ENCODE measurements at regions not wholly inside any gene's neighbourhood (a gene's known extent, or its start where the extent isn't known, plus 50 kb on each side); places are given as distances from the start of the nearest gene placed in this dataset.

GRCh38 chr14:22233377-22233776 is 355.6 kb downstream of the DAD1 start:
- no peak for ATAC-seq
- TF ChIP-seq ARNTL (CRISPR knock-in tag; IDR thresholded peaks at IDR 0.05; ENCODE audit: borderline replicate concordance, low read depth) (no peak), TOX (CRISPR knock-in tag; IDR thresholded peaks at IDR 0.05; ENCODE audit: borderline replicate concordance) (no peak), ESRRG (CRISPR knock-in tag; IDR thresholded peaks at IDR 0.05) (no peak), OSR1 (CRISPR knock-in tag; IDR thresholded peaks at IDR 0.05) (no peak), PPARA (CRISPR knock-in tag; IDR thresholded peaks at IDR 0.05; ENCODE audit: borderline replicate concordance) (no peak), ZNF70 (CRISPR knock-in tag; IDR thresholded peaks at IDR 0.05) (no peak), ZNF8 (CRISPR knock-in tag; IDR thresholded peaks at IDR 0.05) (no peak), RARB (CRISPR knock-in tag; IDR thresholded peaks at IDR 0.05) (no peak), CSDC2 (CRISPR knock-in tag; IDR thresholded peaks at IDR 0.05) (no peak), CREB5 (CRISPR knock-in tag; IDR thresholded peaks at IDR 0.05; ENCODE audit: low read depth) (no peak)
- TF ChIP-seq, protein P1, sequence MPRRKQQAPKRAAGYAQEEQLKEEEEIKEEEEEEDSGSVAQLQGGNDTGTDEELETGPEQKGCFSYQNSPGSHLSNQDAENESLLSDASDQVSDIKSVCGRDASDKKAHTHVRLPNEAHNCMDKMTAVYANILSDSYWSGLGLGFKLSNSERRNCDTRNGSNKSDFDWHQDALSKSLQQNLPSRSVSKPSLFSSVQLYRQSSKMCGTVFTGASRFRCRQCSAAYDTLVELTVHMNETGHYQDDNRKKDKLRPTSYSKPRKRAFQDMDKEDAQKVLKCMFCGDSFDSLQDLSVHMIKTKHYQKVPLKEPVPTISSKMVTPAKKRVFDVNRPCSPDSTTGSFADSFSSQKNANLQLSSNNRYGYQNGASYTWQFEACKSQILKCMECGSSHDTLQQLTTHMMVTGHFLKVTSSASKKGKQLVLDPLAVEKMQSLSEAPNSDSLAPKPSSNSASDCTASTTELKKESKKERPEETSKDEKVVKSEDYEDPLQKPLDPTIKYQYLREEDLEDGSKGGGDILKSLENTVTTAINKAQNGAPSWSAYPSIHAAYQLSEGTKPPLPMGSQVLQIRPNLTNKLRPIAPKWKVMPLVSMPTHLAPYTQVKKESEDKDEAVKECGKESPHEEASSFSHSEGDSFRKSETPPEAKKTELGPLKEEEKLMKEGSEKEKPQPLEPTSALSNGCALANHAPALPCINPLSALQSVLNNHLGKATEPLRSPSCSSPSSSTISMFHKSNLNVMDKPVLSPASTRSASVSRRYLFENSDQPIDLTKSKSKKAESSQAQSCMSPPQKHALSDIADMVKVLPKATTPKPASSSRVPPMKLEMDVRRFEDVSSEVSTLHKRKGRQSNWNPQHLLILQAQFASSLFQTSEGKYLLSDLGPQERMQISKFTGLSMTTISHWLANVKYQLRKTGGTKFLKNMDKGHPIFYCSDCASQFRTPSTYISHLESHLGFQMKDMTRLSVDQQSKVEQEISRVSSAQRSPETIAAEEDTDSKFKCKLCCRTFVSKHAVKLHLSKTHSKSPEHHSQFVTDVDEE (CRISPR knock-in tag; IDR thresholded peaks at IDR 0.05): no peak
- TF ChIP-seq, protein P2, sequence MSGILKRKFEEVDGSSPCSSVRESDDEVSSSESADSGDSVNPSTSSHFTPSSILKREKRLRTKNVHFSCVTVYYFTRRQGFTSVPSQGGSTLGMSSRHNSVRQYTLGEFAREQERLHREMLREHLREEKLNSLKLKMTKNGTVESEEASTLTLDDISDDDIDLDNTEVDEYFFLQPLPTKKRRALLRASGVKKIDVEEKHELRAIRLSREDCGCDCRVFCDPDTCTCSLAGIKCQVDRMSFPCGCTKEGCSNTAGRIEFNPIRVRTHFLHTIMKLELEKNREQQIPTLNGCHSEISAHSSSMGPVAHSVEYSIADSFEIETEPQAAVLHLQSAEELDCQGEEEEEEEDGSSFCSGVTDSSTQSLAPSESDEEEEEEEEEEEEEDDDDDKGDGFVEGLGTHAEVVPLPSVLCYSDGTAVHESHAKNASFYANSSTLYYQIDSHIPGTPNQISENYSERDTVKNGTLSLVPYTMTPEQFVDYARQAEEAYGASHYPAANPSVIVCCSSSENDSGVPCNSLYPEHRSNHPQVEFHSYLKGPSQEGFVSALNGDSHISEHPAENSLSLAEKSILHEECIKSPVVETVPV (CRISPR knock-in tag; IDR thresholded peaks at IDR 0.05): no peak

DNA sequence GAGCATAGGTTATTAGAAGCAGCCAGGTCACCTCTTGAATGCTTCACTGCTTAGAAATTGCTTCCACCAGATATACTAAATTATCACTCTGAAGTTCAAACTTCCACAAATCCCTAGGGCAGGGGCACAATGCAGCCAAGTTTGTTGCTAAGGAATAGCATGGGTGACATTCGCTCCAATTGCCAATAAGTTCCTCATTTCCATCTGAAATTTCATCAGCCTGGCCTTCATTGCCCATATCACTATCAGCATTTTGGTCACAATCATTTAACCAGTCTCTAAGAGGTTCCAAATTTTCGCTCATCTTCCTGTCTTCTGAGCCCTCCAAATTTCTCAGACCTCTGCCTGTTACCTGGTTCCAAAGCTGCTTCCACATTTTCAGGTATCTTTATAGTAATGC is 356.1 kb downstream of the DAD1 start:
- ATAC-seq: no peak
- TF ChIP-seq, protein P1 (CRISPR knock-in tag; IDR thresholded peaks at IDR 0.05): no peak
- TF ChIP-seq PATZ1 (CRISPR knock-in tag; IDR thresholded peaks at IDR 0.05; ENCODE audit: borderline replicate concordance) (no peak), ZFP3 (CRISPR knock-in tag; IDR thresholded peaks at IDR 0.05) (no peak)
- TF ChIP-seq, protein P3, sequence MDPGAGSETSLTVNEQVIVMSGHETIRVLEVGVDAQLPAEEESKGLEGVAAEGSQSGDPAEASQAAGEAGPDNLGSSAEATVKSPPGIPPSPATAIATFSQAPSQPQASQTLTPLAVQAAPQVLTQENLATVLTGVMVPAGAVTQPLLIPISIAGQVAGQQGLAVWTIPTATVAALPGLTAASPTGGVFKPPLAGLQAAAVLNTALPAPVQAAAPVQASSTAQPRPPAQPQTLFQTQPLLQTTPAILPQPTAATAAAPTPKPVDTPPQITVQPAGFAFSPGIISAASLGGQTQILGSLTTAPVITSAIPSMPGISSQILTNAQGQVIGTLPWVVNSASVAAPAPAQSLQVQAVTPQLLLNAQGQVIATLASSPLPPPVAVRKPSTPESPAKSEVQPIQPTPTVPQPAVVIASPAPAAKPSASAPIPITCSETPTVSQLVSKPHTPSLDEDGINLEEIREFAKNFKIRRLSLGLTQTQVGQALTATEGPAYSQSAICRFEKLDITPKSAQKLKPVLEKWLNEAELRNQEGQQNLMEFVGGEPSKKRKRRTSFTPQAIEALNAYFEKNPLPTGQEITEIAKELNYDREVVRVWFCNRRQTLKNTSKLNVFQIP (CRISPR knock-in tag; IDR thresholded peaks at IDR 0.05; ENCODE audit: borderline replicate concordance, low read depth): no peak

DNA sequence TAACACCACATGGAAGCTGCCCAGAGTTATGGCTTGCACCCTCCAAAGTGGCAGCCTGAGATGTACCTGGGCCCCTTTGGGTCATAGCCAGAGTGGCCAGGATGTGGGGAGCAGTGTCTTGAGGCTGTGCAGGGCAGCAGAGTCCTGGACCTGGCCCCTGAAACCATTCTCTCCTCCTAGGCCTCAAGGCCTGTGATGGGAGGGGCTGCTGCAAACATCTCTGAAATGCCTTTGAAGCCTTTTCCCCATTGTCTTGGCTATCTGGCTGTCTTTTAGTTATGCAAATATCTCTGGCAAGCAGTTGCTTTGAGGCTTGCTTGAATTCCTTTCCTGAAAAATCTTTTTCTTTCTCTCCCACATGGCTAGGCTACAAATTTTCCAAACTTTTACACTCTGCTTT is 356.5 kb downstream of the DAD1 start:
- no peak for ATAC-seq
- TF ChIP-seq, protein P1 (CRISPR knock-in tag; IDR thresholded peaks at IDR 0.05): no peak
